PC-3 (cell line): ENCODE measurements at regions not wholly inside any gene's neighbourhood (a gene's known extent, or its start where the extent isn't known, plus 50 kb on each side); places are given as distances from the start of the nearest gene placed in this dataset.

Experiments
- ATAC-seq: fragments of 200-7000 bp; cut with Tn5 transposase; 2 replicates; pipeline ENCODE4 v1.9.1; 2020; ENCODE audit warnings: mild to moderate bottlenecking, moderate library complexity
- BruUV-seq: library from RNA; stranded (reverse); fragments of 400-500 nt; replicated peaks from 2 replicates; lab custom pipeline; 2021; lab: Mats Ljungman, UMichigan
- CTCF ChIA-PET: fragments of 300-600 bp; sonication (Branson Sonifier 250); formaldehyde crosslinking; loops from one replicate; lab custom pipeline; 2022; ENCODE audit warnings: antibody characterized with exemption; lab: Charles Lee
- POLR2A ChIA-PET: fragments of 300-600 bp; sonication (Branson Sonifier 250); formaldehyde crosslinking; loops from one replicate; lab custom pipeline; 2022; ENCODE audit warnings: antibody characterized with exemption; ENCODE audit not compliant: unreplicated experiment; lab: Charles Lee
- DNase-seq: peaks from one replicate; pipeline ENCODE4 v3.0.0-alpha.2; 2015
- H2AFZ ChIP-seq: fragments of 300-600 bp; sonication (generic); 2 replicates; pipeline ENCODE4 v1.6.0; 2016; ENCODE audit warnings: antibody characterized with exemption, low read length
- H3F3A ChIP-seq: fragments of 300-600 bp; sonication (generic); one replicate; pipeline ENCODE4 v1.6.0; 2017; ENCODE audit warnings: antibody characterized with exemption, low read length, control low read depth, mild to moderate bottlenecking; ENCODE audit not compliant: unreplicated experiment
- H3K27ac ChIP-seq: fragments of 300-600 bp; sonication (generic); 2 replicates; pipeline ENCODE4 v1.5.1; 2016; ENCODE audit warnings: mild to moderate bottlenecking, low read length
- H3K27me3 ChIP-seq: fragments of 300-600 bp; sonication (generic); 2 replicates; pipeline ENCODE4 v1.6.1; 2016; ENCODE audit warnings: low read length, mixed read lengths
- H3K36me3 ChIP-seq: fragments of 300-600 bp; sonication (generic); 2 replicates; pipeline ENCODE4 v1.6.1; 2016; ENCODE audit warnings: low read depth, mixed run types, low read length, mixed read lengths
- H3K4me1 ChIP-seq: fragments of 300-600 bp; sonication (generic); 2 replicates; pipeline ENCODE4 v1.5.1; 2016; ENCODE audit warnings: low read length; ENCODE audit not compliant: insufficient read depth
- H3K4me2 ChIP-seq: fragments of 300-600 bp; sonication (generic); 2 replicates; pipeline ENCODE4 v1.6.0; 2016; ENCODE audit warnings: low read length
- H3K4me3 ChIP-seq: fragments of 300-600 bp; sonication (generic); 2 replicates; pipeline ENCODE4 v1.5.1; 2016; ENCODE audit warnings: mild to moderate bottlenecking, low read length, mixed read lengths
- H3K79me2 ChIP-seq: fragments of 300-600 bp; sonication (generic); 2 replicates; pipeline ENCODE4 v1.6.1; 2017; ENCODE audit warnings: low read length, mixed read lengths
- H3K9ac ChIP-seq: fragments of 300-600 bp; sonication (generic); 2 replicates; pipeline ENCODE4 v1.6.0; 2016; ENCODE audit warnings: mild to moderate bottlenecking, low read length
- H3K9me2 ChIP-seq: fragments of 300-600 bp; sonication (generic); replicated peaks from 2 replicates; pipeline ENCODE4 v1.6.1; 2016; ENCODE audit warnings: mixed run types, low read length, mixed read lengths
- H3K9me3 ChIP-seq: fragments of 300-600 bp; sonication (generic); 2 replicates; pipeline ENCODE4 v1.6.1; 2016; ENCODE audit warnings: low read length, mixed read lengths
- H4K20me1 ChIP-seq: fragments of 300-600 bp; sonication (generic); 2 replicates; pipeline ENCODE4 v1.6.1; 2016; ENCODE audit warnings: low read length, mixed read lengths
- EZH2 ChIP-seq: fragments of 300-600 bp; sonication (generic); IDR thresholded peaks from one replicate; pipeline ENCODE4 v1.6.1; 2017; ENCODE audit warnings: antibody characterized with exemption, mild to moderate bottlenecking, low read length; ENCODE audit not compliant: unreplicated experiment
- EZH2phosphoT487 ChIP-seq: fragments of 300-600 bp; sonication (generic); IDR thresholded peaks from 2 replicates; pipeline ENCODE4 v1.6.1; 2018; ENCODE audit warnings: mild to moderate bottlenecking, antibody characterized with exemption, low read length, borderline replicate concordance
- intact Hi-C: fragments of 100-400 bp; cut with micrococcal nuclease; formaldehyde crosslinking; loops from 2 replicates; pipeline ENCODE4 v1.9.0; 2023
- TF ChIP-seq, protein P1 (sequence below): fragments of 300-600 bp; sonication (generic); conservative IDR thresholded peaks from 2 replicates; pipeline ENCODE4 v1.5.1; 2017; ENCODE audit warnings: antibody characterized with exemption, low read depth, mild to moderate bottlenecking, low read length

DNA sequence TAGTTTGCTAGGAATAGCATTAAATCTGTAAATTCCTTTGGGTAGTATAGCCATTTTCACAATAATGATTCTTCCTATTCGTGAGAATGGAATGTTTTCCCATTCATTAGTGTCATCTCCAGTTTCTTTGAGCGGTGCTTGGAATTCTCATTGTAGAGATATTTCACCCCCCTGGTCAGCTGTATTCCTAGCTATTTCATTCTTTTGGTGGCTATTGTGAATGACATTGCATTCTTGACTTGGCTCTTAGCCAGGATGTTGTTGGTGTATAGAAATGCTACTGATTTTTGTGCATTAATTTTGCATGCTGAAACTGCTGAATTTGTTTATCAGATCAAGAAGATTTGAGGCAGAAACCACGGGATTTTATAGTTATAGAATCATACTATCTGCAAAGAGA, 690.5 kb upstream of the ALCAM start:
- Histone ChIP-seq H3K9me3 (no peaks in the 10 kb centered on the region), H3K9ac (no peak overlapping the region), H3K4me1 (peaks cover 11% of the 10 kb centered on the region; the same call in 1 of the 2 replicates), H3K9me2 (no peaks in the 10 kb centered on the region), H3K27me3 (no peaks in the 10 kb centered on the region), H3K4me3 (no peak overlapping the region), H3K79me2 (no peaks in the 10 kb centered on the region), H3K27ac (no peak overlapping the region), H3K4me2 (no peak overlapping the region), H2AFZ (no peak overlapping the region), H3F3A (no peaks in the 10 kb centered on the region), H4K20me1 (no peaks in the 10 kb centered on the region), H3K36me3 (no peaks in the 10 kb centered on the region)
- ChIA-PET POLR2A (no interaction called here), CTCF (no interaction called here)
- TF ChIP-seq, protein P1, sequence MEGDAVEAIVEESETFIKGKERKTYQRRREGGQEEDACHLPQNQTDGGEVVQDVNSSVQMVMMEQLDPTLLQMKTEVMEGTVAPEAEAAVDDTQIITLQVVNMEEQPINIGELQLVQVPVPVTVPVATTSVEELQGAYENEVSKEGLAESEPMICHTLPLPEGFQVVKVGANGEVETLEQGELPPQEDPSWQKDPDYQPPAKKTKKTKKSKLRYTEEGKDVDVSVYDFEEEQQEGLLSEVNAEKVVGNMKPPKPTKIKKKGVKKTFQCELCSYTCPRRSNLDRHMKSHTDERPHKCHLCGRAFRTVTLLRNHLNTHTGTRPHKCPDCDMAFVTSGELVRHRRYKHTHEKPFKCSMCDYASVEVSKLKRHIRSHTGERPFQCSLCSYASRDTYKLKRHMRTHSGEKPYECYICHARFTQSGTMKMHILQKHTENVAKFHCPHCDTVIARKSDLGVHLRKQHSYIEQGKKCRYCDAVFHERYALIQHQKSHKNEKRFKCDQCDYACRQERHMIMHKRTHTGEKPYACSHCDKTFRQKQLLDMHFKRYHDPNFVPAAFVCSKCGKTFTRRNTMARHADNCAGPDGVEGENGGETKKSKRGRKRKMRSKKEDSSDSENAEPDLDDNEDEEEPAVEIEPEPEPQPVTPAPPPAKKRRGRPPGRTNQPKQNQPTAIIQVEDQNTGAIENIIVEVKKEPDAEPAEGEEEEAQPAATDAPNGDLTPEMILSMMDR = no peak
- TF ChIP-seq EZH2 (no peak), EZH2phosphoT487 (no peak)
- no peak for ATAC-seq
- BruUV-seq = no TSS peak
- intact Hi-C loops = no loop called here
- no peak for DNase-seq

DNA sequence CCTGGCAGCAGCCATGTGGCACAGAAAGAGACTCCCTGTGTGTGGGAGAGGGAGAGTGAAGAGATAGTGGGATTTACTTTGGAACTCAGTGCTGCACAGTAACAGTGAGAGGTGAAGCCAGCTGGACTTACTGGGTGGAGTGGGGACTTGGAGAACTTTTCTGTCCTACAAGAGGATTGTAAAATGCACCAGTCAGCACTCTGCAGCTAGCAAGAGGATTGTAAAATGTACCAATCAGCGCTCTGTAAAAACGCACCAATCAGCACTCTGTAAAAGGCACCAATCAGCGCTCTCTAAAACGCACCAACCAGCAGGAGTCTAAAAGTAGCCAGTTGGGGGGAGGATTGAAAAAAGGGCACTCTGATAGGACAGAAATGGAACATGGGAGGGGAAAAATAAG, 688.8 kb upstream of the ALCAM start:
- Histone ChIP-seq H3F3A (no peaks in the 10 kb centered on the region), H3K9ac (no peak overlapping the region), H3K4me1 (peaks cover 11% of the 10 kb centered on the region; the same call in 1 of the 2 replicates), H3K27ac (no peak overlapping the region), H3K4me3 (no peak overlapping the region), H3K36me3 (no peaks in the 10 kb centered on the region), H4K20me1 (no peaks in the 10 kb centered on the region), H3K79me2 (no peaks in the 10 kb centered on the region), H3K9me3 (no peaks in the 10 kb centered on the region), H3K9me2 (no peaks in the 10 kb centered on the region), H3K27me3 (no peaks in the 10 kb centered on the region), H2AFZ (no peak overlapping the region), H3K4me2 (no peak overlapping the region)
- ATAC-seq (no peak), DNase-seq (no peak)
- no TSS peak for BruUV-seq
- intact Hi-C loops = no loop called here
- no peak for TF ChIP-seq EZH2phosphoT487
- ChIA-PET POLR2A (no interaction called here), CTCF (no interaction called here)

DNA sequence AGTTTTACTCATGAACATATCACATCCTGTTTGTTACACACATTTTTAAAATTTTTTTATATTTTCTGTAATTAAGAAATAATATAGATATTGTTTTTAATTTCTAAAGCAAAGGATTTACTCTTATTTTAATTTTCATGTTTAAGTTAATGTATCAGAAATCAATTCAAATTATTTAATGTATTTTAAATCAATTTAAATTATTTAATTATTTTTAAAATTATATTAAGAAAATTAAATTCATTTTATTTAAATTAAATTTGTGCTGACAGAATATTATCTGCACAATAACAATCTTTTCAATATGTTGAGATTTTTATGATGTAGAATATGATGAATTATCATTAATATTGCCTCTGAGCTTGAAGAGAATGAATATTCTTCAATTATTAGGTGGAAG, 681.2 kb upstream of the ALCAM start:
- CTCF ChIA-PET = no interaction called here
- no peak for DNase-seq
- H3K9me2 ChIP-seq = no peaks in the 10 kb centered on the region
- no TSS peak for BruUV-seq
- no peaks in the 10 kb centered on the region for H4K20me1 ChIP-seq
- H3K4me1 ChIP-seq = no peaks in the 10 kb centered on the region
- no peak overlapping the region for H3K4me2 ChIP-seq
- H3K4me3 ChIP-seq = no peak overlapping the region
- intact Hi-C loops = no loop called here
- H3K36me3 ChIP-seq = no peaks in the 10 kb centered on the region
- no peaks in the 10 kb centered on the region for H3F3A ChIP-seq
- no peak overlapping the region for H3K9ac ChIP-seq
- no peak for ATAC-seq
- no peaks in the 10 kb centered on the region for H3K9me3 ChIP-seq
- H3K27ac ChIP-seq = no peak overlapping the region
- H3K79me2 ChIP-seq = no peaks in the 10 kb centered on the region
- no peak overlapping the region for H2AFZ ChIP-seq
- H3K27me3 ChIP-seq = no peaks in the 10 kb centered on the region
- TF ChIP-seq EZH2 (no peak), EZH2phosphoT487 (no peak)
- TF ChIP-seq, protein P1 = no peak
- POLR2A ChIA-PET = no interaction called here
